Prostate gland (tissue), 2 donors: ENCODE measurements at regions not wholly inside any gene's neighbourhood (a gene's known extent, or its start where the extent isn't known, plus 50 kb on each side); places are given as distances from the start of the nearest gene placed in this dataset.

ENCODE experiments used
- POLR2A ChIP-seq: fragments of 450-650 bp; IDR thresholded peaks from one replicate; pipeline ENCODE4 v1.6.1; 2016; ENCODE audit warnings: antibody characterized with exemption, mild to moderate bottlenecking
- POLR2AphosphoS5 ChIP-seq: sonication (generic); formaldehyde crosslinking; IDR thresholded peaks from one replicate; pipeline ENCODE4 v1.6.1; 2017; ENCODE audit warnings: antibody characterized with exemption
- TF ChIP-seq, protein P1 (sequence below), 4 experiments: fragments of 200-600 bp in 2 of 4; fragments of 450-650 bp in 2 of 4; sonication (generic) in 2 of 4; IDR thresholded peaks; 1 replicate in 3 of 4; 2 replicates in 1 of 4; pipeline ENCODE4 v1.5.1; 2016 to 2019; ENCODE audit warnings: antibody characterized with exemption in 4 of 4, mild to moderate bottlenecking in 2 of 4, moderate library complexity in 2 of 4

GRCh38 chr5:18920966-18921365 lies 1067.0 kb downstream of the CDH18 start:
- TF ChIP-seq, protein P1, sequence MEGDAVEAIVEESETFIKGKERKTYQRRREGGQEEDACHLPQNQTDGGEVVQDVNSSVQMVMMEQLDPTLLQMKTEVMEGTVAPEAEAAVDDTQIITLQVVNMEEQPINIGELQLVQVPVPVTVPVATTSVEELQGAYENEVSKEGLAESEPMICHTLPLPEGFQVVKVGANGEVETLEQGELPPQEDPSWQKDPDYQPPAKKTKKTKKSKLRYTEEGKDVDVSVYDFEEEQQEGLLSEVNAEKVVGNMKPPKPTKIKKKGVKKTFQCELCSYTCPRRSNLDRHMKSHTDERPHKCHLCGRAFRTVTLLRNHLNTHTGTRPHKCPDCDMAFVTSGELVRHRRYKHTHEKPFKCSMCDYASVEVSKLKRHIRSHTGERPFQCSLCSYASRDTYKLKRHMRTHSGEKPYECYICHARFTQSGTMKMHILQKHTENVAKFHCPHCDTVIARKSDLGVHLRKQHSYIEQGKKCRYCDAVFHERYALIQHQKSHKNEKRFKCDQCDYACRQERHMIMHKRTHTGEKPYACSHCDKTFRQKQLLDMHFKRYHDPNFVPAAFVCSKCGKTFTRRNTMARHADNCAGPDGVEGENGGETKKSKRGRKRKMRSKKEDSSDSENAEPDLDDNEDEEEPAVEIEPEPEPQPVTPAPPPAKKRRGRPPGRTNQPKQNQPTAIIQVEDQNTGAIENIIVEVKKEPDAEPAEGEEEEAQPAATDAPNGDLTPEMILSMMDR (IDR thresholded peaks at IDR 0.05) = no peak
- TF ChIP-seq POLR2A = no peak
- TF ChIP-seq POLR2AphosphoS5 = no peak
